ENCODE measurements at regions not wholly inside any gene's neighbourhood (a gene's known extent, or its start where the extent isn't known, plus 50 kb on each side); places are given as distances from the start of the nearest gene placed in this dataset.

DNA sequence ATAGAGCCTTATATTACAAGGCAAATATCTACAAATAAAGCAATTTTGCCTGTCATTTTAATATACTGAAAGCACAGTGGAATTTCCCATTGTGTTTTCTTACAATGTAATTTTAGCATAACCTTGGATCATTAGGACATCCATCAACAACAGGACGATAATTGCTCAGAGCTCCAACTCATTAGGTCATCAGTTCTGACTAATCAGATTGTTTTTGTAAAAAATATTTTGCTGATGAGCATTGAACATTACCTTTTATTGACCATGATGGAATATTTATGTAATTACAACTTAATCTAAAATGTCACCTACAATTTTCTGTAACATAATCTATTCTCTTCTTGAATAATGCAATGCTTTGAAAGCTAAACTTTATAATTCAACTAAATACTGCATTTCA, 215.3 kb upstream of the DSEL start:
- DNase-seq = no peak

DNA sequence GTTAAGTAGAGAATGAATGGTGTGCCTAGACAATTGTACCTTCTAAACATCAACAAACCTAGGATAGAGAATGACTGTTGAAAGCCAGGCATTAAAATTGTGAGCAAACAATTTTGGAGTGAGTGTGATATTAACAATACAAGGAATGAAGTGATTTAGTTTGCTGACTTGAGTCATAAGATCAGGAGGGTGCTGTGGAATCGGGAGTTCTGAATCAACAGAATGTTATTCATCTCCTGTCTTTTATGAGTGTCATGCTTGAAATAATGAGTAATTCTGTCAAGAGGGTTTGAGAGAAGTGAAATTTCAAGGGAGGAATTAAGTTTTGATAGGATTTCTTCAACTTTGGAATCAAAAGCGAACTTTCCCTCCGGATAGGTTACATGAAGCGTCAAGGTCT, 214.4 kb upstream of the DSEL start:
- DNase-seq = no peak

DNA sequence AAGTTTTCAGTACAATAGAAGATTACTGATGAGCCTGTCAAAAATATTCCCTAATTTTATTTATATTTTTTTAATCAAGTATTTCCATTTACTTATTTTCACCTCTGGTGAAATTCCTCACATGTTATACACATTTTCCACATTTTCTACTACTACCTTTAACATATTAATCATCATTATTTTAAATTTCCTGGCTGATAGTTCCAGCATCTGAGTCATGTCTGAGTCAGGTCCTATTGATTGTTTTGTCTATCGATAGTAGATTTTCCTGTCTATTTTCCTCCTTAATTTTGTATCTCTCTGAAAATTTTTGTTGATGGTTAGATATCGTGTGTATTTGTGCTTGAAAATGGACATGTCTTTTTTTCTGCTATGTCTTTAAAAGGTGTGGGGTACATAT, 211.8 kb upstream of the DSEL start:
- DNase-seq = no peak

DNA sequence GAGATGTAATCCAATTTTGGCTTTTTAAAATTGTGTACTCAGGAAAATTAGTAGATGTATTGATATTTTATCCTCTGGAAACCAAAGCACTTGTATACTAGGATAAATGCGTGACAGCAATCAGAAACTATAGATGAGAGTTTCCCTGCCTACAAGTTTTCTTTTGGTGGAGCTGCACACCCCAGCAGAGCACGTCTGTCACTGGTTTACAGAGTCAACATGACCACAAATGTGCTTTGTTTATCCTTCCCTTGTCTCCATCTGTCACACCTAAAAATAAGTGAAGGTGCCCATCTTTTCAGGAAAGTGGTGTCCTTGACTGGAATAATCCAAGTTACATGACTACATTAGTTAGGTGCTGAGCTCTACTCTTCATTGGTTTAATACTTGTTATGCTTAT, 210.4 kb upstream of the DSEL start:
- DNase-seq = no peak

DNA sequence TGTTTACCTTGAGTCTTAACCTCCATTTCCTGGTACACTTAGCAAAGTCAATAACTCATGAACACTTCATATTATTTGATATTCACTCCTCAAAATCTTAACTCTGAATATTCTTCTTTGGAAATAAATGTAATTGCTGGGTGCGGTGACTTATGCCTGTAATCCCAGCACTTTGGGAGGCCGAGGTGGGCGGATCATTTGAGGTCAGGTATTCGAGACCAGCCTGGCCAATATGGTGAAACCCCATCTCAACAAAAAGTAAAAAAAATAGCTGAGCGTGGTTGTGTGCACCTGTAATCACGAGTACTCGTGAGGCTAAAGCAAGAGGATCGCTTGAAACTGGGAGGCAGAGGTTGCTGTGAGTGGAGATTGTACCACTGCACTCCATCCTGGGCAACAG, 201.3 kb upstream of the DSEL start:
- DNase-seq = no peak

DNA sequence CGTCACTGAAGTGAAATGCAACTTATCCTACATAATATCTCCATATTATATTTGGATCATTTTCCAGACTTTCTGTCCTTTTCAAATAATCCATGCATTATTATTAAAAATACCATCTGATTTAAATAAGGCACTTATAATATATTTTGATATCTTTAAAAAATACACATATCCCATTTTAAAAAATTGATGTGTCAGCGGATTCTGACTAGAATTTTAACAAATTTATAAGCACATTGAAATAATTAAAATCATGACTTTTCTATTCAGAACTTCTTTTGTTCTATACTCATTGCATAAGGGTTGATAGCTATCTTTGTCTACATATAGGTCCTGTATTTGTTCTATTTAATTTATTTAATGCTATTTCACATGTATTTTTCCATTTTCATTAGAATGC, 199.0 kb upstream of the DSEL start:
- DNase-seq = no peak

DNA sequence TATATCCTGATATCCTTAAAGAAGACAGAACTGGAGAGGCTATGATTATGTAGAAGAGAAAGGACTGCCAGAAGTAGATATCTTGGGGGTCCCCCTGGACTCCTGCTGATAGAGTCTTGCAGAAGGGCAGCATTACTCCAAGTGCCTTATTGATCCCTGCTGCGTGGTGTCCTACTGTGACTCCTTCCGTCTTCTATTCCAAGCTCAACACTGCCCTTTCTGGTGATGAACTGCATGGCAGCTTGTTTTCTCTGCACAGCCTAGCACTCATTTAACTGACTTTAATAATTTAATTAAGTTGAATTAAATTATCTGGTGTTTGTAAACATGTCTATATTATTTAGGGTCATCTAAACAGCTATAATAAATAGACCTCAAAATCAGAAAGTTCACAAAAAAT, 194.1 kb upstream of the DSEL start:
- no peak for DNase-seq

DNA sequence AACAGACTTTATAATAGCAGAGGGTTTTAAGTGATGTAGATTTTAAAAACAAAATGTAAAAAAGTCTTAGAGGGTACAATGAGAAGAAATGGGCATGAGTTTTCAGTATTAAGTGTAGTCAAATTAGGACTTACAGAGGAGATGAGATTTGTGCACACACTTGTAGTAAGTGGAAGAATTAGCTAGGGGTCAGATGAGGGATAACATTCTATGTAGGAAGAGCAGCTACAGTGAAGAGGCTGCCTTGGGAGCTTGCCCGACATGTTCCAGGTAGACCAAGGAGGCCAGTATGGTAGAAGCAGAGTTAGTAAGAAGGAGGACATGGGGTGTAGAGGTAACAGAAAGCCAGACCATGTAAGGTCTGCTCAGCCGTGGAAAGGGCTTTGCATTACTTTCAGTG, 189.2 kb upstream of the DSEL start:
- DNase-seq = no peak

DNA sequence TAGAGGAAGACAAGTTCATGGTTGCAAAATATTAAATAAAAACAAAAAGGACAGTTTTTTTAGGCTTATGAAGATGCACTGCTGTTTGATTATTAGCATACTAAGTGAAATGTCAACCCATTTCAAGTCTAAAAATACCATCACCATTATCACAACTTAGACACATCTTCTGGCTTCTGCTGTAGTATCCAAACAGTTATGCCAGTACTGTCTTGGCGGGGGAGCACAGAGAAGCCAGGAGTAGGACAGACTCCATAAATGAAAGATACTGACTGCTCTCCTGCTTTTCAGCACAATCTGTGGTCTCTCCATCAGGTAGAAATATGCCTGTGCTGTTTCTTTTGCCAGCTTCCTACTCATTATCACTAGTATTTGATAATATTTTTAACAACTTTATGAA, 179.2 kb upstream of the DSEL start:
- DNase-seq = no peak

DNA sequence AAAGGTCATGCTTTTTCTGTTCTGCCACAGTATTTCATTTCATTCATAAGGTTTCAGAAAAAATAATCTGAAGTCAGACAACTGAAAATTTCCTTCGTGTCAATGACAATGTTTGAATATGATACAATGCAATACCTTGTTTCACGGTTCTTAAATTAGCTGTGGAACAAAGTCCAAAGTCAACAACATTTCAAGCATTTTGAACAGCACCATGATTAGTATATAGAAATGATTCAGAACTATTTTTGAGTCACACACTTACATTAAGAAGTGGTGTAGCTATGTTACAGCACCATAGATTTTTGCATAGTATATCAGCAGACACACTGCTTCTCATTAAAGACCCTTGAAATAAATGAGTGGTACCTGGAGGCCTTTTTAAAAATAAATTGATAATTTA, 178.3 kb upstream of the DSEL start:
- DNase-seq = no peak

DNA sequence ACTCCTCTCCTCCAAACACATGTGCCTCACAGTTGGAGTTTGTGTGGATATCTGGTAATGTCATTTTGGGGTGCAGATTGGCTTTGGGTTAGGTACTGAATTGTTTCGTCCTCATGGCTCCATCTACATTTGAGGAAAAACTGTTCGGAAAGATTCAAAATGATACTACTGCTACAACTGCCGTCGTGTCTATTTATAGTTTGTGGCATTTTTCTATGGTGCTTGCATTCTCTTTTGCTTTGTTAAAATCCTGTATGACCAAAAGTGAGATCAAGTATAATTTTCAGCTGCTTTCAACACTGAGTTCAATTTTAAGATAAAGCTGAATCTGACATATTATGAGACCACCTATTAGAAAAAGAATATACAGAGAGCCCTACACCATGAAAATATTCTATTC, 176.3 kb upstream of the DSEL start:
- DNase-seq = no peak

DNA sequence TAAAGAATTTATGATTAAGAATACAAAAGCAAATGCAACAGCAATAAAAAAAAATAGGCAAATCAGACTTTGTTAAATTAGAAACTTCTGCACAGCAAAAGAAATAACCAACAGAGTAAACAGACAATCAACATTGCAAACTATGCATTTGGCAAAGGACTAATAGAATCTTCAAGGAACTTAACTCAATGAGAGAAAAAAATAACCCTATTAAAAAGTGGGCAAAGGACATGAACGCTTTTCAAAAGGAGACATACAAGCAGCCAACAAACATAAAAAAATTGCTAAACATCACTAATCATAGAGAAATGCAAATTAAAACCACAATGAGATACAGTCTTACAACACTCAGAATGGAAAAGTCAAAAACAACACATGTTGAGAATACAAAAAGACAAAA, 166.0 kb upstream of the DSEL start:
- no peak for DNase-seq

DNA sequence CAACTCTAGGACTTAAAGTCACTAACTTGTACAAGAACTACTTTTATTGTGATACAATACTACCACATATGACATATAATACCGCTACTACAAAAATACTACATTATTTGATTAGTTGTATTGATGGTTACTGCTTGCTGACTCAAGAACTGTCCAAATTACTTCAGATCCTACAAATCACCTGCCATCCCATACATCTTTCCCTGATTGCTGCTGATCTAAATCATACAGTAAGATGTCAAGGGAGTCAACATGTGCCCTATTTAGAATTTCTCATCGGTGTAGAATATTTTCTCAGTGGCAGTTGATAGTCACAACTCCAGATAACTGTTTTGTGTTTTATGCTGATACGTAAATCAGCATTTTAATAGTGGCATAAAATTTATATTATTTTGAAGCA, 161.0 kb upstream of the DSEL start:
- no peak for DNase-seq

DNA sequence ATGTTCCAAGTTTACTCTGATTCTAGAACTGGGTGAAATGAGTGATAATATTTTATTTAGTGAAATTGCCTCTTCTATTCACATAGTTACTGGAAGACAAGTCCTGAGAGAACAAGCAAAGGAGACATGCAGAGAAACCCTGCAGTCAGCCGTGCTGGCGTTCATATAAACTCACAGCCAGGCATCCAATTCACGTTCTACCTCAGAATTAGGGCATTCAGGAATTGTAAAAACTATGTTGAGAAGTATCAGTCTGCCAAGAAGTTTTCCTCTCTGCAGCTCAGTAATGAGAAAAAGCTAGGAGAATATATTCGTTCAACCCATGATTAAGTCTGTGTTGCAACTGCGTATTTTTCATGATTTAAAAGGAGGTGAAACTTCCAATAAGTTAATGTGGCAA, 156.2 kb upstream of the DSEL start:
- DNase-seq = no peak

DNA sequence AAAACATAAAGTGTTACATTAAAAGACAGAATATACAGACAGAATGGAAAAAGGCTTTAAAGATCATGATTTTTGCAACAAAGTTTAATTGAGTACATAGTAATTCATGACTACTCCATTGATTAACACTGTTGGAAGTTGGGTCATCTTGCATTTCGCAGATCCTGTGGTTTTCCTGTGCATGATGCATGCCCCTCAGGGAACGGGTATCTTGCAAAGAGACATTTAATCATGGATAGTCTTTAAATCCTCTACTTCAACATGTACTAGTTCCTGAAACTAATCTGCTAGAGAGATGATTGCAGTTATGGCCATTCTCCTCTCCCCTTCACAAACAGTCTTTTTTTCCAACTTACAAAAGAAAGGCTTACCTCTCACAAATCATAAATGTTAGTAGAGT, 155.6 kb upstream of the DSEL start:
- no peak for DNase-seq

DNA sequence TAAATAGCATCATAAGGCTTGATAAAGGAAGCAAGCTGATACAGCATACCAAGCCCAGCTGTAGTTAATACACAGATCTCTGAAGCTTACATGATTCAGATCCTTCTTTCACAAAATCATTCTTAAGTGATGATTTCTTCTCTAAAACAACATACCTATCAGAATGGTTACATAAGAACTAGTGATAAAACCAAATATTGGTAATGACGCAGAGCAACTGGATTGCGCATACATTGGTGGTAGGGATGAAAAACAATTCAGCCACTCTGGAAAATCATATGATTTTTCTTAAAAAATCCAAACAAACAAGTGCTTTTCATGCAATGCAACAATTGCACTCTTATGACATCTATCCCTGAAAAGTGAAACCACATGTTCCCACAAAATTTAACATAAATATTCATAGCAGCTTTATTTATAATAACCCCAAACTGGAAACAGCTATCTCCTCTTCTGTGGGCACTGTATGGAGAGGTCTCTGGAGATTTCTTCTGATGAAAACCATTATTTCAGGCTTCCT, 153.6 kb upstream of the DSEL start:
- no peak for DNase-seq

DNA sequence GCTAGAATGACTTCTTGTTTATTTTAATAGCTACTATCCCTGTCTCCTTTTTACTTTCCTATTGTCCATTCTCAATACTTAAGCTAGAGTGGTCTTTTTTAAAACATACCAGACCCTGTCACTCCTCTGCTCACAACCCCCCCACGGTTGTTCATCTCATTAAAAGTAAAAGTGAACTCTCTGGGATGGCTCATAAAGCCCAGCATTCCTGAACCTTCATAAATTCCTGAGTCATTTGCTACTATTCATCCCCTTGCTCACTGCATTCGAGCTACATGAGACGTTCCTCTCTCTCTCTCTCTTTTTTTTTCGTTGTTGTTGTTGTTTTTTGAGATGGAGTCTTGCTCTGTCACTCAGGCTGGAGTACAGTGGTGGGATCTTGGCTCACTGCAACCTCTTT, 148.7 kb upstream of the DSEL start:
- no peak for DNase-seq

DNA sequence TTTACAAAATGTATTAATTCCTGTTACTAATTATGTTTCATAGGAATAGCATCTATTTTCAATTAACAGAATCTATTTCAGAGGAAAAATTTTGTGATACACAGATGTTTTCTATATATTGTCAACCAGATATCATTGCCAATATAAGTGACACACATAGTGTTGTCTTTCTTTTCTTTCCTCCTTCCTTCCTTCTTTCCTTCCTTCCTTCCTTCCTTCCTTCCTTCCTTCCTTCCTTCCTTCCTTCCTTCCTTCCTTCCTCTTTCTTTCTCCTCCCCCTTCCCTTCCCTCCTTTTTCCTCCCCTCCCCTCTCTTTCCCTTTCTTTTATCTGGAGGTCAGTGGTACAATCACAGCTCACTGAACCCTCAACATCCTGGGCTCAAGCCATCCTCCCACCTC, 146.5 kb upstream of the DSEL start:
- DNase-seq = no peak

DNA sequence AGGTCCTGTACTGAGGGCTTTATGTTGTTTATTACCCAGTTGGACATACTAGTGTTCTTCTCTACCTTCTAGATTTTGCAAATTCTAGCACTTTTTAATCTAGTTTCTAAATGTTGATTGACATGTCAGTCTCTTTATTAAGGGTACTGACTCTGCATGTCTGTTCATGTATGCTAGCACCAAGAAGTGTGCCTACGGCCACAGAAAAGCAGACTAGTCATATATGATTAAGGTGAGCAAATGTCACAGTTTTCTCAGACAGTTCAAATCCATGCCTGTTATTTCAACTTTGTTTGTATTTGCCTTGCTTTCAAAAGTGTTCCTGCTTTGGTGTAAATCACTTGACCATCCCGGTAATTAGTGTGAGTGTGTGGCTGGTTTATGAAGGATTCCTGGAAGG, 145.0 kb upstream of the DSEL start:
- DNase-seq = no peak

DNA sequence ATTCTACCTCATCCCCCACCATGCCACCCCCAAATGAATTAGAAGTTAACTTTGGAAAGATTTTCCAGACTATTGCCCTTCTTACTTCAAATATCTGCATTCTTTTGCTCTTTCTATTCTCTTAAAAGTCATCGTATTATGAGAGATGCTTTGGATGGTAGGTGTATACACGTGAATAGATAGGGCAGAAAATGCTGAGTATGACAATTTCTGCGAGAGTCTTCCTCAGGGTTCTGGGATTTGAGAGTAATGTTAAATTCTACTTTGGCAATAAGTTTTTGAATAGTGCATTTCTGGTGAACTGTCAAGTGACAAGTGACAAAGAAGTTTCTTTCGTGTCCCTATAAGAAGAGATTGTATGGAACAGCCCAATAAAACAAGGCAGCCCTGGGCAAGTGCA, 137.6 kb upstream of the DSEL start:
- no peak for DNase-seq

DNA sequence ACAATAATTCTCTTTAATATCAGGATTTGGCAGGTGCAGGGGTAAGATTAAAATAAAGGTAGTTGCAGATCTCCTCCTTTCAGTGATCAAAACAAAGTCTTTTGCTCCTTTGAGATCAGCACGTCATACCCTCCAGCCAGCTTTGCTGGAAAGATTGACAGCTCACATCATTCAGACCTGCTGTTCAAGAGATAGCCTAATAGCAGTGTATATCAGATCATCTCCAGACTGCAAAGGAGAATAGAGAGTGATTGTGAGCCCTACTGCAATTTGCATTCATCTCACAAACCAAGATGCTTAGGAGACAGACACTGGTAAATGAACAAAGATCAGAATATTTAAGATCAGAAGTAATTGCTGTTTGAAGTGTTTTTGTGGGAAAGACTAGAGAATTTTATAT, 135.8 kb upstream of the DSEL start:
- DNase-seq = no peak

DNA sequence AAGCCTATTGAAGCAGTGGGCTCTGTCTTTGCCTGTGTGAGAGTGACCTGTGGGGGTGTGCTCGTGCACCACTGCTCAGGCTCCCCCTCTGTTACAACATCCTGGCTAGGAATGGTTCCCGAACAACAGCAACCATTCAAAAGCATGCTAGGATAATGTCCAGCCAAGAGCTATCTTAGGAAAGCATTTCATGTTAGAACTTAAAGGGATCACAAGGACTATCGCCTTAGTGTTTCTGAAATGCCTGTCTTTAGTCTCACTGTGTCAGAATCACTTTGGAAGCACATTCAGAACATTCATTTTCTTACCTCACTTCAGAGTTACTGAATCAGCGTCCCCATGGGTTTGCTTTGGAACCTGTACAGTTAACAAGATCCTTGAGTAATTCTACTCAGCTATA, 134.9 kb upstream of the DSEL start:
- DNase-seq = peak; percentile 7

DNA sequence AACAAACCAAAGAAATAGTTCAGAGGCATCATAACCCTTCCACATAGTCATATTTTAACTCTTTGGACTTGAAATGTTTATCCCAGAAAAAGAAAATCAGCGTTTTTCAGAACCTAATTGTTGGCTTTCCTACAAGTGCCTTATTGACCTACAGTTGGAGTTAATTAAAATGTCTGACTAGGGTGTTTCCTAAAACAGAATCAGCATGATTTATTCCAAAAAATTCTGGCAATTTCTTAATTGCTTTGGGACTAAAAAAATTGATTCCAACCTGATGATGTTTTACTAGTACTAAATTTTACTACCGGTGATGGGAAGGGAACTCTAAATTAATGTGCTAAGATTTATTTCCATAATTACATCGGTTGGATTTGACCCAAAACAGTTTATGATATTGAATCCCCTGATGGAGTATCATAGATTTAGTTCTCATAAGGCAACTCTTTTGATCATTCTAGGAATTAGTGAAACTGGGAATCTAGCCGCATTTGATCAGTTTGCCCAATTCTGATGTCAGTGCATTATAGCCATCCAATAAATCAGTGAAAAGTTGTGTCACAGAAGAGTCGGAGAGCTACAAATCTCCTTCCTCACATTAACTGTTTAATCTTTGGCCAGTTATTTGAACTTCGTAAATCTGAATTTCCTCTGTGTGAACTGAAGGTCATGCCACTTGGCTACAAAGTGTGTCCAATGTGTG, 134.3 kb upstream of the DSEL start:
- no peak for DNase-seq

DNA sequence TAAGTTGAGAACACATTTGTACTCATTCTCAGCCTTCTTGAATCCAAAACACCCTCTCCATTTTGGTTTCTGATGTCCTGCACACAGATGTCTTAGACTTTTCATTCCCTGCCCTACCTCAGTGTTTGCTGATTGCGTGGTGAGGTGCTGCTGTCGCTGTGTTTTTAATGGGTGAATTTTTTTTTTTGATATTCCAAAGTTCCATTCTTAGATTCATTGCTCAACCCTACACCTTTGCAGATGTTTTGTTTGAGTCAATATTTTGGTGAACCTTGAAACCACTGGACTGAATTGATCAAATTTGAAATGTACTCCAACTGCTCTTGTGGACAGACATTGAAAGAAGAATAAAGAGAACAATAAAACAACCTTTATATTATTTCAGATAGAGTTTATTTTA, 130.4 kb upstream of the DSEL start:
- DNase-seq = no peak

DNA sequence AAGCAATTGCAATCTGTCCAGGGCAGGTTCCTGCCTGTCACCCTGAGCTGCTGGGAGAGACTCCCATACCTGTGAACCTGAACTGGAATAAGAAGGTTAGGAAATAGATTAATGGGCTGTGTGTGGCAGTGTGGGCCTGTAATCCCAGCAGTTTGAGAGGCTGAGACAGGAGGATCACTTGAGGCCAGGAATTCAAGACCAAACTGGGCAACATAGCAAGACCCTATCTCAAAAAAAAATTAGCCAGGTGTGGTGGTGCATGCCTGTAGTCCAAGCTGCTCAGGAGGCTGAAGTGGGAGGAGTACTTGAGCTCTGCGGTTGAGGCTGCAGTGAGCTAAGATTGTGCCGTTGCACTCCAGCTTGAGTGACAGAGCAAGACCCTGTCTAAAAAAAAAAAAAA, 127.7 kb upstream of the DSEL start:
- no peak for DNase-seq
